Loucy (cell line): ENCODE measurements at regions not wholly inside any gene's neighbourhood (a gene's known extent, or its start where the extent isn't known, plus 50 kb on each side); places are given as distances from the start of the nearest gene placed in this dataset.

Experiments
- H2AFZ ChIP-seq: fragments of 200-600 bp; sonication (generic); 2 replicates; pipeline ENCODE4 v1.6.0; 2016; ENCODE audit warnings: antibody characterized with exemption, mild to moderate bottlenecking, low read length, moderate library complexity
- H3F3A ChIP-seq: fragments of 200-600 bp; 2 replicates; pipeline ENCODE4 v1.6.0; 2016; ENCODE audit warnings: antibody characterized with exemption, low read depth, mild to moderate bottlenecking
- H3K27me3 ChIP-seq: fragments of 200-600 bp; sonication (generic); 2 replicates; pipeline ENCODE4 v1.6.1; 2014; ENCODE audit warnings: low read length, mild to moderate bottlenecking; ENCODE audit not compliant: insufficient read depth, poor library complexity, severe bottlenecking
- H3K36me3 ChIP-seq: fragments of 200-600 bp; sonication (generic); 2 replicates; pipeline ENCODE4 v1.6.1; 2016; ENCODE audit warnings: low read length; ENCODE audit not compliant: insufficient read depth
- H3K4me1 ChIP-seq: fragments of 200-600 bp; sonication (generic); 2 replicates; pipeline ENCODE4 v1.5.1; 2014; ENCODE audit warnings: low read length, mild to moderate bottlenecking; ENCODE audit not compliant: insufficient read depth, poor library complexity, severe bottlenecking
- H3K4me2 ChIP-seq: fragments of 200-600 bp; sonication (generic); 2 replicates; pipeline ENCODE4 v1.6.0; 2014; ENCODE audit warnings: antibody characterized with exemption, low read length, low read depth, mild to moderate bottlenecking; ENCODE audit not compliant: poor library complexity, severe bottlenecking
- H3K4me3 ChIP-seq: fragments of 200-600 bp; sonication (generic); 2 replicates; pipeline ENCODE4 v1.5.1; 2014; ENCODE audit warnings: low read length, mild to moderate bottlenecking, mixed read lengths; ENCODE audit not compliant: poor library complexity, severe bottlenecking
- H3K79me2 ChIP-seq: fragments of 200-600 bp; sonication (generic); 2 replicates; pipeline ENCODE4 v1.6.1; 2014; ENCODE audit warnings: low read length; ENCODE audit not compliant: insufficient read depth
- H3K9ac ChIP-seq: fragments of 200-600 bp; sonication (generic); 2 replicates; pipeline ENCODE4 v1.6.0; 2014; ENCODE audit warnings: mild to moderate bottlenecking, low read depth, low read length, moderate library complexity; ENCODE audit not compliant: poor library complexity, severe bottlenecking
- H3K9me2 ChIP-seq: fragments of 200-600 bp; sonication (generic); replicated peaks from 2 replicates; pipeline ENCODE4 v1.6.1; 2016; ENCODE audit warnings: low read depth, low read length, mixed read lengths
- H3K9me3 ChIP-seq: fragments of 200-600 bp; sonication (generic); 2 replicates; pipeline ENCODE4 v1.6.1; 2014; ENCODE audit warnings: mild to moderate bottlenecking, antibody characterized with exemption, low read length, low read depth; ENCODE audit not compliant: insufficient read depth
- H4K20me1 ChIP-seq: fragments of 200-600 bp; sonication (generic); 2 replicates; pipeline ENCODE4 v1.6.0; 2014; ENCODE audit warnings: antibody characterized with exemption, low read length, mild to moderate bottlenecking; ENCODE audit not compliant: insufficient read depth, poor library complexity, severe bottlenecking
- CTCF ChIP-seq: fragments of 200-600 bp; sonication (generic); conservative IDR thresholded peaks from 2 replicates; pipeline ENCODE4 v1.5.1; 2014; ENCODE audit warnings: mild to moderate bottlenecking, antibody characterized with exemption, low read length
- EZH2phosphoT487 ChIP-seq: fragments of 200-600 bp; IDR thresholded peaks from 2 replicates; pipeline ENCODE4 v1.6.1; 2018; ENCODE audit warnings: antibody characterized with exemption, mild to moderate bottlenecking, moderate library complexity, borderline replicate concordance

- Histone ChIP-seq H3K4me3 (no peak overlapping the region), H3K36me3 (no peaks in the 10 kb centered on the region), H4K20me1 (no peaks in the 10 kb centered on the region), H3K4me2 (no peak overlapping the region), H3K4me1 (peaks cover 7% of the 10 kb centered on the region), H3K27me3 (no peaks in the 10 kb centered on the region), H2AFZ (no peak overlapping the region), H3K79me2 (no peaks in the 10 kb centered on the region), H3K9me2 (no peaks in the 10 kb centered on the region), H3F3A (no peaks in the 10 kb centered on the region), H3K9me3 (no peaks in the 10 kb centered on the region), H3K9ac (no peak overlapping the region)
- no peak for TF ChIP-seq EZH2phosphoT487
- TF ChIP-seq CTCF = no peak
These were observed 223.9 kb upstream of the FLRT2 start for GRCh38 chr14:85306024-85306423.

- Histone ChIP-seq H3K9me2 (no peaks in the 10 kb centered on the region), H3K4me2 (no peak overlapping the region), H2AFZ (no peak overlapping the region), H3K27me3 (no peaks in the 10 kb centered on the region), H3F3A (no peaks in the 10 kb centered on the region), H3K9ac (no peak overlapping the region), H3K36me3 (no peaks in the 10 kb centered on the region), H4K20me1 (no peaks in the 10 kb centered on the region), H3K4me3 (no peak overlapping the region), H3K4me1 (peaks cover 10% of the 10 kb centered on the region), H3K79me2 (no peaks in the 10 kb centered on the region), H3K9me3 (no peaks in the 10 kb centered on the region)
- TF ChIP-seq EZH2phosphoT487 = no peak
These were observed 221.2 kb upstream of the FLRT2 start for GRCh38 chr14:85308531-85309300.

- H3K4me2 ChIP-seq = no peak overlapping the region
- H3K4me1 ChIP-seq = peaks cover 10% of the 10 kb centered on the region
- H3K36me3 ChIP-seq = no peaks in the 10 kb centered on the region
- no peak overlapping the region for H2AFZ ChIP-seq
- H3K9me3 ChIP-seq = no peaks in the 10 kb centered on the region
- H4K20me1 ChIP-seq = no peaks in the 10 kb centered on the region
- no peaks in the 10 kb centered on the region for H3K27me3 ChIP-seq
- TF ChIP-seq EZH2phosphoT487 (no peak), CTCF (no peak)
- H3K4me3 ChIP-seq = no peak overlapping the region
- no peak overlapping the region for H3K9ac ChIP-seq
- no peaks in the 10 kb centered on the region for H3K79me2 ChIP-seq
- no peaks in the 10 kb centered on the region for H3F3A ChIP-seq
- no peaks in the 10 kb centered on the region for H3K9me2 ChIP-seq
These were observed 219.3 kb upstream of the FLRT2 start for GRCh38 chr14:85310491-85311272.
